ENCODE measurements at regions not wholly inside any gene's neighbourhood (a gene's known extent, or its start where the extent isn't known, plus 50 kb on each side); places are given as distances from the start of the nearest gene placed in this dataset.

- in situ Hi-C loops (cut with HindIII; ENCODE audit: low pct_ligation_motif_present, low sequenced_read_pairs) = no loop called here
These were observed 89.9 kb upstream of the EFEMP1 start for GRCh38 chr2:56013475-56013874.

GRCh38 chr2:56014046-56014730 is 90.6 kb upstream of the EFEMP1 start:
- no peak for TF ChIP-seq CTCF (IDR thresholded peaks at IDR 0.05; ENCODE audit: low read depth, low read length, missing control alignments)
- no peak for DNase-seq
- no peak overlapping the region for H3K27ac ChIP-seq
- no peaks in the 10 kb centered on the region for H3K36me3 ChIP-seq (replicated peaks)
- H3K27me3 ChIP-seq (replicated peaks) = no peaks in the 10 kb centered on the region
- no peak overlapping the region for H3K4me3 ChIP-seq (ENCODE audit: low read depth, low read length)
- in situ Hi-C loops (cut with HindIII; ENCODE audit: low pct_ligation_motif_present, low sequenced_read_pairs) = no loop called here

More at GRCh38 chr2:56013475-56013874, 89.9 kb upstream of the EFEMP1 start:
- no peaks in the 10 kb centered on the region for H3K36me3 ChIP-seq (replicated peaks)
- no peak overlapping the region for H3K27ac ChIP-seq
- no peak for DNase-seq
- H3K4me3 ChIP-seq (ENCODE audit: low read depth, low read length) = no peak overlapping the region
- TF ChIP-seq CTCF (IDR thresholded peaks at IDR 0.05; ENCODE audit: low read depth, low read length, missing control alignments) = no peak
- no peaks in the 10 kb centered on the region for H3K27me3 ChIP-seq (replicated peaks)

GRCh38 chr2:56015711-56016115 is 92.1 kb upstream of the EFEMP1 start:
- TF ChIP-seq CTCF (IDR thresholded peaks at IDR 0.05; ENCODE audit: low read depth, low read length, missing control alignments) = no peak
- Histone ChIP-seq H3K36me3 (replicated peaks) (no peaks in the 10 kb centered on the region), H3K27ac (no peak overlapping the region), H3K27me3 (replicated peaks) (no peaks in the 10 kb centered on the region), H3K4me3 (ENCODE audit: low read depth, low read length) (no peak overlapping the region)
- in situ Hi-C loops (cut with HindIII; ENCODE audit: low pct_ligation_motif_present, low sequenced_read_pairs) = no loop called here
- DNase-seq = no peak

GRCh38 chr2:56017784-56018183 is 94.2 kb upstream of the EFEMP1 start:
- no peaks in the 10 kb centered on the region for H3K36me3 ChIP-seq (replicated peaks)
- no peaks in the 10 kb centered on the region for H3K27me3 ChIP-seq (replicated peaks)
- H3K4me3 ChIP-seq (ENCODE audit: low read depth, low read length) = no peak overlapping the region
- no peak for TF ChIP-seq CTCF (IDR thresholded peaks at IDR 0.05; ENCODE audit: low read depth, low read length, missing control alignments)
- no peak overlapping the region for H3K27ac ChIP-seq
- in situ Hi-C loops (cut with HindIII; ENCODE audit: low pct_ligation_motif_present, low sequenced_read_pairs) = no loop called here
- no peak for DNase-seq

GRCh38 chr2:56018267-56018666 is 94.7 kb upstream of the EFEMP1 start:
- H3K4me3 ChIP-seq (ENCODE audit: low read depth, low read length) = no peak overlapping the region
- H3K27me3 ChIP-seq (replicated peaks) = no peaks in the 10 kb centered on the region
- no peak for DNase-seq
- no peak overlapping the region for H3K27ac ChIP-seq
- in situ Hi-C loops (cut with HindIII; ENCODE audit: low pct_ligation_motif_present, low sequenced_read_pairs) = no loop called here
- no peak for TF ChIP-seq CTCF (IDR thresholded peaks at IDR 0.05; ENCODE audit: low read depth, low read length, missing control alignments)
- H3K36me3 ChIP-seq (replicated peaks) = no peaks in the 10 kb centered on the region

GRCh38 chr2:56021136-56021474 is 97.5 kb upstream of the EFEMP1 start:
- no peak overlapping the region for H3K4me3 ChIP-seq (ENCODE audit: low read depth, low read length)
- H3K27me3 ChIP-seq (replicated peaks) = no peaks in the 10 kb centered on the region
- H3K27ac ChIP-seq = no peak overlapping the region
- in situ Hi-C loops (cut with HindIII; ENCODE audit: low pct_ligation_motif_present, low sequenced_read_pairs) = no loop called here
- TF ChIP-seq CTCF (IDR thresholded peaks at IDR 0.05; ENCODE audit: low read depth, low read length, missing control alignments) = no peak
- DNase-seq = no peak
- H3K36me3 ChIP-seq (replicated peaks) = no peaks in the 10 kb centered on the region
